ENCODE measurements at regions not wholly inside any gene's neighbourhood (a gene's known extent, or its start where the extent isn't known, plus 50 kb on each side); places are given as distances from the start of the nearest gene placed in this dataset.

DNA sequence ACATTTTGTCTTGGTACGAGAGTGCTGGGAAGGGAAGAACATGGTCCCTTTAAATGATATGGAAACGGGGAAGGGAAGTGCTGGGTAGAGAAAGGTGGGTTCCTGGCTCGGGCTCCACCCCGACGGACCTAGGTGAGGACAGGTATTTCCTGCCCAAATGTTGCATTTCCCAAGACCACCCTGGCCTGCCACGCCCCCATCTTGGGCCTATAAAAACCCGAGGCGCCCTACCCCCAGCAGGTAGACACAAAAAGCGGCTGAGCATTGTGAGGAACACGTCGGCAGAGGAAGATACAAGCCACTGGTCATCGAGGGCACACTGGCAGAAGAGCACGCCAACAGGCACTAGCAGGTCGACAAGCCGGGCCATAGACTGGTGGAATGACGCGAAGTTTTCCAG is 99.4 kb downstream of the AASDHPPT start:
- H3K36me3 ChIP-seq (ENCODE audit: control insufficient read depth, insufficient read depth, low read length): no peaks in the 10 kb centered on the region
- peaks cover 8% of the 10 kb centered on the region for H3K4me1 ChIP-seq (ENCODE audit: control insufficient read depth, insufficient read depth, low read length)
- no peak overlapping the region for H3K9ac ChIP-seq (ENCODE audit: low read depth, low read length)
- no peaks in the 10 kb centered on the region for H3K27me3 ChIP-seq (ENCODE audit: control insufficient read depth, insufficient read depth, low read length)
- no peak overlapping the region for H3K27ac ChIP-seq (ENCODE audit: low read depth, low read length)
- H3K4me3 ChIP-seq (ENCODE audit: low read depth, low read length): no peak overlapping the region
- no peaks in the 10 kb centered on the region for H3K9me3 ChIP-seq (ENCODE audit: control insufficient read depth, insufficient read depth, low read length)

DNA sequence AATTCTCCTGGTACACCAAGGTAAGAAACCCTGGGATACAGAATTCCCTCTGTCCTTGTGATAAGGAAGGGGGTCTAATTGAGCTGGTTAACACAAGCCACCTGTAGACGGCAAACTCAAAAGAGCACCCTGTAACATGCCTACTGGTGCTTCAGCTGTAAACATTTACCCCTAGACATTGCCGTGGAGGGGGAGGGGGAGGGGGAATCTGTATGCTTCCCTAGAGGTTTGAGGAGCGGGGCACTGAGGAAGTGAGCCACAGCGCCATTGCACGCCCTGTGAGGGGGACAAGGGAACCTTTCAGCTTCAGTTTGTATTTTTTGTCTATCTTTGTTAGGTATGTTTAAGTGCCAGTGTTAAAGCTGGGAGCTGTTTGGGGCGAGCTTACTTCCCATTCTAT is 99.8 kb downstream of the AASDHPPT start:
- no peaks in the 10 kb centered on the region for H3K9me3 ChIP-seq (ENCODE audit: control insufficient read depth, insufficient read depth, low read length)
- H3K27me3 ChIP-seq (ENCODE audit: control insufficient read depth, insufficient read depth, low read length): no peaks in the 10 kb centered on the region
- no peak overlapping the region for H3K4me3 ChIP-seq (ENCODE audit: low read depth, low read length)
- H3K9ac ChIP-seq (ENCODE audit: low read depth, low read length): no peak overlapping the region
- H3K36me3 ChIP-seq (ENCODE audit: control insufficient read depth, insufficient read depth, low read length): no peaks in the 10 kb centered on the region
- H3K4me1 ChIP-seq (ENCODE audit: control insufficient read depth, insufficient read depth, low read length): peaks cover 8% of the 10 kb centered on the region
- H3K27ac ChIP-seq (ENCODE audit: low read depth, low read length): no peak overlapping the region

DNA sequence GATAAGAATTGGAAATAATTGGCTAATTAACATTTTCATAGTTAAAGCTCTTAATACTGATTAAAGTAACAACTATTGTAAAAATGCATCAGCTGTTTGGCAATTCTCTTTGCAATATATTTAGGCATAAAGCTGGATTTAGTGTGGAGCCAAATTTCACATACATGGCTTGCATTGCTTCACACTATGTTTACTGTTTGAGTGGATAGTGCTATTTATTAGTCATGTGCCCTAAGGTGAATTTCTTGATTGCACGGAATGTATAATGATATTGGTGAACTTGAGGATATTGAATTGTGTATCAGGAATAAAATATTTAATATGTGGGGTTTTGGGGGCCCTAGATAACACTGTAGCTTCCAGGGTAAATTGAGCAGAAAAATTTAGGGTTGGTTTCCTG is 100.9 kb downstream of the AASDHPPT start:
- H3K9ac ChIP-seq (ENCODE audit: low read depth, low read length): no peak overlapping the region
- H3K27me3 ChIP-seq (ENCODE audit: control insufficient read depth, insufficient read depth, low read length): no peaks in the 10 kb centered on the region
- H3K9me3 ChIP-seq (ENCODE audit: control insufficient read depth, insufficient read depth, low read length): no peaks in the 10 kb centered on the region
- peaks cover 8% of the 10 kb centered on the region for H3K4me1 ChIP-seq (ENCODE audit: control insufficient read depth, insufficient read depth, low read length)
- no peak overlapping the region for H3K4me3 ChIP-seq (ENCODE audit: low read depth, low read length)
- no peak overlapping the region for H3K27ac ChIP-seq (ENCODE audit: low read depth, low read length)
- H3K36me3 ChIP-seq (ENCODE audit: control insufficient read depth, insufficient read depth, low read length): no peaks in the 10 kb centered on the region

DNA sequence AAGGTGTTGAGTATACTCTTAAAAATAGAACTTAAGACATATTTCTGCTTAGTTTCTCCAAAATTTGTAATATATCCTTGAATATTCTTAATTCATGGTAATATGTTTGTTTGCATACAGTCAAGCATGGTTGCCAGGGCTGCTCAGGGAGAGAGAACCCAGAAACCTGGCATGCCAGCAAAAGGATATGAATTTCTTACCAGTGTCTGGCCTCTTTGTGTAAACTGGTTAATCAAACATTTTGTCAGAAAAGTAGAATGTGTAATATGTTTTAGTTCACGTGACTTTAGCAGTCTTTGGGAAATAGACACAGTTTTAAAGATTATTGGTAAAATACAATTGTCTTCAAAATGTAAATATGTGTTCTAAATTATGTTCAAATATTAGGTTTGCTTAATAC is 101.6 kb downstream of the AASDHPPT start:
- H3K4me1 ChIP-seq (ENCODE audit: control insufficient read depth, insufficient read depth, low read length): peaks cover 8% of the 10 kb centered on the region
- no peaks in the 10 kb centered on the region for H3K36me3 ChIP-seq (ENCODE audit: control insufficient read depth, insufficient read depth, low read length)
- H3K9ac ChIP-seq (ENCODE audit: low read depth, low read length): no peak overlapping the region
- no peaks in the 10 kb centered on the region for H3K27me3 ChIP-seq (ENCODE audit: control insufficient read depth, insufficient read depth, low read length)
- H3K27ac ChIP-seq (ENCODE audit: low read depth, low read length): no peak overlapping the region
- H3K9me3 ChIP-seq (ENCODE audit: control insufficient read depth, insufficient read depth, low read length): no peaks in the 10 kb centered on the region
- H3K4me3 ChIP-seq (ENCODE audit: low read depth, low read length): no peak overlapping the region

DNA sequence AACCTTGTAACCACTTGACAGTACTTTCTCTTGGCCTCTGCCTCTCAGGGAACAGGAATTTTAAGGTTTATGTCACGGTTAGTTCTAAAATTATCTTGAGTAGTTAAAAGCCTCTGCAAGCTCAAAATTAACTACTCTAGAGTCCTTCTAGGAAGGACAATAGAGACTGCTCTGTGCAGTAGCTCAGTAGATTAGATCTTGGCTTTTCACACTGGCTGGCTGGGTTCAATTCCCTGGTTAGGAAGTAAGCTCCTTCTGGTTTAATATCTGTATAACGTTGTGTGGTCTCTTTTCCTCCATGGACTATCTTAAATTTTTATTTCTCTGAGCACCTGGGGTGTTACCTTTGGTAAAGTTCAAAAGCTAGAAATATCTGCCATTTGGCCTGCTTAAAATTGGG is 109.2 kb downstream of the AASDHPPT start:
- no peak overlapping the region for H3K9ac ChIP-seq (ENCODE audit: low read depth, low read length)
- H3K27me3 ChIP-seq (ENCODE audit: control insufficient read depth, insufficient read depth, low read length): no peaks in the 10 kb centered on the region
- no peaks in the 10 kb centered on the region for H3K4me1 ChIP-seq (ENCODE audit: control insufficient read depth, insufficient read depth, low read length)
- H3K36me3 ChIP-seq (ENCODE audit: control insufficient read depth, insufficient read depth, low read length): no peaks in the 10 kb centered on the region
- H3K27ac ChIP-seq (ENCODE audit: low read depth, low read length): no peak overlapping the region
- no peak overlapping the region for H3K4me3 ChIP-seq (ENCODE audit: low read depth, low read length)
- peaks cover 9% of the 10 kb centered on the region for H3K9me3 ChIP-seq (ENCODE audit: control insufficient read depth, insufficient read depth, low read length)

DNA sequence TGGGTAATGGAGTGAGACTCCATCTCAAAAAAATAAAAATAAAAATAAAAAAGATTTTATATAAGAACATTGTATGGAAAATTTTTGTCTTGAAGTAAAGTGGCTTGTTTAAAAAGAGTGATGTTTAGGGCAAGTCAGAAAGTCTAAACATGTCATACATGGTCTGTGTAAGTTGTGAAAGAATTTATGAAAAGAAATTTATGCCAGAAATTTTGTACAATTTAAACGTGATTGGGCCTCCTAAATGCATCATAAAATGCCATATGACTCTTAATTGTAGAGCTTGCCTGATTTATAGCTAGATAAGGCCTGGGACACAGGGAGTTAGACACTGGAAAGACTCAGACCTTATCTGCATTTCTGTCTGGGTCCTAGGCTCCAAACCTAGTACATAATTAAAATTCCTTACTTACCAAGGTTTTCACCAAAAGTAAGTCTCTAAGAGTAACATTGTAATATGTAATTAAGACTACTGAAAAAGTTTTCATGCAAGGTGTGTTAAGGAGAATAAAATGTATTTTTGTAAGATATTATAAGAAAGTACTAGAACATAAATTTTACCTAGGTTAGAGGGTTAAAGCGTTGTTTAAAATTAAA is 110.5 kb downstream of the AASDHPPT start:
- H3K4me3 ChIP-seq (ENCODE audit: low read depth, low read length): no peak overlapping the region
- no peaks in the 10 kb centered on the region for H3K4me1 ChIP-seq (ENCODE audit: control insufficient read depth, insufficient read depth, low read length)
- no peak overlapping the region for H3K27ac ChIP-seq (ENCODE audit: low read depth, low read length)
- H3K27me3 ChIP-seq (ENCODE audit: control insufficient read depth, insufficient read depth, low read length): no peaks in the 10 kb centered on the region
- H3K9ac ChIP-seq (ENCODE audit: low read depth, low read length): no peak overlapping the region
- H3K9me3 ChIP-seq (ENCODE audit: control insufficient read depth, insufficient read depth, low read length): peaks cover 9% of the 10 kb centered on the region
- no peaks in the 10 kb centered on the region for H3K36me3 ChIP-seq (ENCODE audit: control insufficient read depth, insufficient read depth, low read length)

DNA sequence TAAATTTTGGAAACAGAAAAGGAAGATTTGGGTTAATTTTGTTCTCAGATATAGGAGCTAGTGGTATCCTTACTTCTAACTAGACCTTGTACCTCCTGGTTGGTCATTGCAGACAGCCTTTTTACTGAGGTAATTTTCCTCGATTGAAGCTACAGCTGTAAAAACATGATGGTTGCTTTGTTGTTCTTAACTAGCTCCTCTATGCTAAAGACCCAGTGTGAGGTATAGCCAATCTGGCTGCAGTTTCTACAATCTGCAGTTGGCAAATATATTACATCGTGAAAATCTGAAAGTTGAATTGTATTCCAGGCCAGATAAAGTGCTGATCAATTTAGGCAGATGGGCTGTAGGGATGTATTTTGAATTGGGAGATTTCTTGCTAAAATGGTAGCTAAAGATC is 116.5 kb downstream of the AASDHPPT start:
- Histone ChIP-seq H3K4me1 (ENCODE audit: control insufficient read depth, insufficient read depth, low read length) (no peaks in the 10 kb centered on the region), H3K27ac (ENCODE audit: low read depth, low read length) (no peak overlapping the region), H3K4me3 (ENCODE audit: low read depth, low read length) (no peak overlapping the region), H3K27me3 (ENCODE audit: control insufficient read depth, insufficient read depth, low read length) (no peaks in the 10 kb centered on the region), H3K9me3 (ENCODE audit: control insufficient read depth, insufficient read depth, low read length) (no peaks in the 10 kb centered on the region), H3K9ac (ENCODE audit: low read depth, low read length) (no peak overlapping the region), H3K36me3 (ENCODE audit: control insufficient read depth, insufficient read depth, low read length) (no peaks in the 10 kb centered on the region)

DNA sequence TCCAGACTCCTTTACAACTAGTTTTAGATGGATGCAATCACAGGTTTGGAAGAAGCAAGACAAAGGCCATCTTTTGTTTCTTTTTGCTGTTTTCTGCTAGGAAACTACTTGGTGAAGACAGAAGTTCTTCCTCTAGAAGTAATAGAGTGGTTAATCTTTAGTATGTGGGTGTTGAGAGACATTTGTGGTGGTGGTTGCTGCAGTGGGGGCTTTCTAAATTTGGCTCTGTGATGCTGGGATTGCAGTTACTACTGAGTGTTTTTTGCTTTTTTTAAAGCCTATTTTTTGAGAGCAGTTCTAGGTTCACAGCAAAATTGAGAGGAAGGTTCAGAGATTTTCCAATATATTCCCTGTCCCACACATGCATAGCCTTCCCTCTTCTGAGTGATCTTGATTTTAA is 120.0 kb downstream of the AASDHPPT start:
- Histone ChIP-seq H3K4me1 (ENCODE audit: control insufficient read depth, insufficient read depth, low read length) (no peaks in the 10 kb centered on the region), H3K27me3 (ENCODE audit: control insufficient read depth, insufficient read depth, low read length) (no peaks in the 10 kb centered on the region), H3K36me3 (ENCODE audit: control insufficient read depth, insufficient read depth, low read length) (no peaks in the 10 kb centered on the region), H3K27ac (ENCODE audit: low read depth, low read length) (no peak overlapping the region), H3K9me3 (ENCODE audit: control insufficient read depth, insufficient read depth, low read length) (no peaks in the 10 kb centered on the region), H3K4me3 (ENCODE audit: low read depth, low read length) (no peak overlapping the region), H3K9ac (ENCODE audit: low read depth, low read length) (no peak overlapping the region)

DNA sequence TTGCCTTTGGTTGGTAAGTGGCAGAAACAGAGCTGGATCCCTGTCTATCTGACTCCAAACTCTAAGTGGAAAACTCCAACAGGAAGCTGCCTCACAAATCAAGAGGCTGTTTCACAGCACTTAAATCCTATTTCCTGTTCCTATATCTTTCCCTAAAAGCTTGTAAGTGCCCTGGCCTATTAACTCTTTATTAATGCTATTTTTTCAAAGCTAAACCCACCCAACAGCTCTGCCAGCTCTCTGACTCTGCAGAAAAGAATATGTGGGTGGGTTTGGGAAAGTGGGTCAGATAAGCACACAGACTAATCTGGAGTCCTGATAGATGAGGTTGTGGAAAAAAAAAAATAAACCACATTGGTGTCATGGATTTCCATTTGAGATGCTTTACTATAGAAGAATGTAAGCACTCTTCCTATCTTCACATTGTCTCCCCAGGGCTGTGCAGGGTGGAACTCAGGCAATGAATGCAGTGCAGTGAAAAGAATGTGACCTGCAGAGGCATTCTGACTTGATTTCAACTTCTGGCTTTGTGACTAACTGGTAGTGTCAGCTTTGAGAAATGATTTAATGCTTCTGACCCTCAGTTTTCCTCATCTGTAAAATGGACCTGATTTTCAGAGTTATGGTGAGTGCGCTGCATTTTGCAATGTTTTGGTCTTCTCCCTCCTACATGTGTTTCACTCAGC is 125.6 kb downstream of the AASDHPPT start:
- H3K27ac ChIP-seq (ENCODE audit: low read depth, low read length): no peak overlapping the region
- H3K4me3 ChIP-seq (ENCODE audit: low read depth, low read length): no peak overlapping the region
- no peaks in the 10 kb centered on the region for H3K27me3 ChIP-seq (ENCODE audit: control insufficient read depth, insufficient read depth, low read length)
- no peaks in the 10 kb centered on the region for H3K4me1 ChIP-seq (ENCODE audit: control insufficient read depth, insufficient read depth, low read length)
- no peaks in the 10 kb centered on the region for H3K9me3 ChIP-seq (ENCODE audit: control insufficient read depth, insufficient read depth, low read length)
- no peaks in the 10 kb centered on the region for H3K36me3 ChIP-seq (ENCODE audit: control insufficient read depth, insufficient read depth, low read length)
- H3K9ac ChIP-seq (ENCODE audit: low read depth, low read length): no peak overlapping the region

DNA sequence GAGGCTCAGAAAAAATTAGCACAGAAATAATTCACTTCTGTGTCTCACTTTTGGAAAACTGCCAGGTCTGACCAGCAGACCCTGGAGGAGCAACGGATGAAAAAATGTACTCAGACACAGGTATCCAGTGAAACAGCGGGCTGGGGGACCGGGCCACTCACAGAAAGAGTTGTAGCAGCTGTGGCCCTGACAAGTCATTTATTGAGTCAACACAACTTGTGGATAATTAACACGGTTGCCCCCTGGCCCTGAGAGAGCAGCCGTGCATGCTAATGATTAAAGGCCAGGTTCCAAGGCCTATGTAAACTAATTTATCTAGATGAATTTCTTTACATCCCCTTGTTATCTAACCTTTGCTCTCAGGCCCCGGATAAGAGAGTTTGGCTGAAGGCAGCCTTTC is 131.3 kb downstream of the AASDHPPT start:
- Histone ChIP-seq H3K9me3 (ENCODE audit: control insufficient read depth, insufficient read depth, low read length) (no peaks in the 10 kb centered on the region), H3K36me3 (ENCODE audit: control insufficient read depth, insufficient read depth, low read length) (no peaks in the 10 kb centered on the region), H3K27me3 (ENCODE audit: control insufficient read depth, insufficient read depth, low read length) (no peaks in the 10 kb centered on the region), H3K4me1 (ENCODE audit: control insufficient read depth, insufficient read depth, low read length) (no peaks in the 10 kb centered on the region), H3K9ac (ENCODE audit: low read depth, low read length) (no peak overlapping the region), H3K4me3 (ENCODE audit: low read depth, low read length) (no peak overlapping the region), H3K27ac (ENCODE audit: low read depth, low read length) (no peak overlapping the region)

DNA sequence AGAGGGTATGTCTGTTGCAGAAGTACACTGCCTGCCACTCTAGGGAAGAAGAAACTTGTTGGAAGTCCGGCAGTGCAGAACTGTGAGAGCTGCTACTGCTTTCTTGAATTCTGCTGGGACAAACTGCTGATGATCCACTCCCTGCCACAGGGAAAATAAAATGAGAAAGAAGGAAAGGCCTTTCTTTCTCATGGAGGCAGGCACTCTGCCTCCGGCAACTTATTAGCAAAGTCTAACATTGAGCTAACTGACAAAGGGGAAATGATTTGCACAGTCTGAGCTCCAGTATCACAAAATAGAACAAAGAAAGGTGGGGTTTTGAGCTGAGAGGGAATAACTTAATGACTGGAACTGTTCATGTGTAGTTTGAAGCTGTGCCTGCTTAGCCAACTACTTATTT is 134.6 kb downstream of the AASDHPPT start:
- Histone ChIP-seq H3K36me3 (ENCODE audit: control insufficient read depth, insufficient read depth, low read length) (no peaks in the 10 kb centered on the region), H3K9me3 (ENCODE audit: control insufficient read depth, insufficient read depth, low read length) (no peaks in the 10 kb centered on the region), H3K9ac (ENCODE audit: low read depth, low read length) (no peak overlapping the region), H3K27me3 (ENCODE audit: control insufficient read depth, insufficient read depth, low read length) (no peaks in the 10 kb centered on the region), H3K4me1 (ENCODE audit: control insufficient read depth, insufficient read depth, low read length) (no peaks in the 10 kb centered on the region), H3K27ac (ENCODE audit: low read depth, low read length) (no peak overlapping the region), H3K4me3 (ENCODE audit: low read depth, low read length) (no peak overlapping the region)

All from HUES48 (cell line).